GM18870 (cell line): ENCODE measurements at regions not wholly inside any gene's neighbourhood (a gene's known extent, or its start where the extent isn't known, plus 50 kb on each side); places are given as distances from the start of the nearest gene placed in this dataset.
A peak's percentile ranks its signal among the peaks of the same experiment; 100 is the strongest.

ENCODE experiments used
- ATAC-seq: cut with Tn5 transposase; IDR thresholded peaks from one replicate; pipeline ENCODE4 v1.9.1; 2021; ENCODE audit warnings: moderate library complexity; ENCODE audit not compliant: unreplicated experiment

GRCh38 chr7:112887976-112888375 lies 97.8 kb upstream of the TMEM168 start:
- no peak for ATAC-seq

GRCh38 chr7:112887337-112887736 lies 97.1 kb upstream of the TMEM168 start:
- ATAC-seq: no peak

- ATAC-seq: no peak
Measured at GRCh38 chr7:112886208-112886607, 96.0 kb upstream of the TMEM168 start.

DNA sequence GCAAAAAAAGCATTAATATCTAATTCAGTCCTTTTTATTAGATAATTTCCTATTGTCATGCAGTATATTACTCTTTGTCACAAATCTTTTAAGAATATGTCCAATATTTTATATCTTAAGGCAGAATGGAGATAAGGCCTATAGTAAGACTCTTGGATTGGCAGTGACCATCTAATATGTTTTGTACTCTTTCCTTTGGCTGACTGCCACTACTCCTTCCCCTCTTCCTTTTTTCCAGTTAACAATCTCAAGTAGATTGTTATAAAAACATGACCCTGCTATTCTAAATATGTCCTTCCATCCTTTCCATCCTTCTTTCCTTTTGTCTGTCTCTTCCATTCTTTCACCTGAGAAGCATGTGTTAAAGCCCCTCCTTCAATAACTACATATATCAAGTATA lies 92.8 kb upstream of the TMEM168 start:
- ATAC-seq: no peak

- no peak for ATAC-seq
Measured at GRCh38 chr7:112882511-112882910, 92.3 kb upstream of the TMEM168 start.

GRCh38 chr7:112882022-112882421 lies 91.8 kb upstream of the TMEM168 start:
- no peak for ATAC-seq

- no peak for ATAC-seq
Measured at GRCh38 chr7:112880818-112881418, 90.7 kb upstream of the TMEM168 start.

DNA sequence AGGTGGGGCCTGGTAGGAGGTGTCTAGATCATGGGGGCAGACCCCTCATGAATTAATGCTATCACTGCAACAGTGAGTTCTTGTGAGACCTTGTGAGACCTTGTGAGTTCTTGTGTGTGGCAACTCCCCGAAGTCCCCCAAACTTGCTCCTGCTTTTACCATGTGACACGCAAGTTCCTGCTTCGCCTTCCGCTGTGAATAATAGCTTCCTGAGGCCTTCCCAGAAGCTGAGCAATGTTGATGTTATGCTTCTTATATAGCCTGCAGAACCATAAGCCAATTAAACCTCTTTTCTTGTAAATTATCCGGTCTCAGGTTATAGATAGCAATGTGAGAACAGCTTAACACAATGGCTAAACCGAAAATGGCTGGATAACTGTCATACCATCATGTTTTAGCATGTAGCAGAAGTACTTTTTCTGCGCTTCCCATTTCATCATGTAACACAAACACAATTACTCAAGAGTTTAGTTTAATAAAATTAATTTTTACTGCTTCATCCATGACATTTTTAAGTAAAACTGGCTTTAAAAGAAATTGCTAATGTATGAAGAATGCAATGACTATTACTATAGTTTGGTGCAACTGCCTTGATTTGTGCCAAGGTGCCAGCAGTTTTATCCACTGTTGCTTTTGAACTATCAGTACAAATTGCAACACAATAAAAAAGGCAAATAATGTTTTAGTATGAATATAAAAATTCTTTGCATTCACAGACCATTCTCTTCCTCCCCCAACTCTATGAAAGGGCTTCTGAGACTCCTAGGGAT lies 87.7 kb upstream of the TMEM168 start:
- ATAC-seq: no peak

DNA sequence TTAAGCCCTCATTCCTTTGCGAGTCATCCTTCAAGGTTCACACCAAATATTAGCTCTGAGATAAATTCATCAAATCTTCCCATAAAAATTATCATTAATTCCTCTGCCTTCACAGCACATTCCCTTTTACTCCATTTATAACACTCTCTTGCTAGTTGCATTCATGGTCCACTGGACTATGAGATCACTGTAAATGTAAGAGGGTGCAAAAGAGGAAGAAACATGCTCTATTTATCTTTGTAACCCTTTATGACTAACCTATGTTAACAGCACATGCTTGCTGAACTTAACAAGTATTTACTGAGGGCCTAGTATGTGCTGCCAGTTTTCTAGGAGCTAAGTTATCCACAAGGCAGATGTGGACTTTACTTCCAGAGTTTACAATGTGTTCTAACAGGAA lies 86.7 kb upstream of the TMEM168 start:
- no peak for ATAC-seq

DNA sequence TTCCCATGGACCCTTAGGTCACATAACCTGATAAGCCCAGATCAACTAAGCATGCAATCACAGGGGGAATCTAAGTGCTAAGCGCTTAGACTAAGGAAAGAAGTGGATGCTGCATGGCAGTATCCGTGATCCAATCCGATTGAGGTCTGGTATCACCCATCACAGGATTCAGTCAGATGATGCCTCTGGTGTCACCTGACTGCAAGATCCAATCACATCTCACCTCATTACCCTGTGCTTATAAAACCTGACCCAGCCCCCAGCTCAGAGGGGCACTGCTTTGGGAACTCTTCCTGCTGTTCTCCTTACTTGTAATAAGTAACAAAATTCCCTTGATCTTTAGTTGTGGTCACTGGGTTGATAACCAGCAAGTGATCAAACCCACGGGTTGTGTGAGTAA lies 84.7 kb upstream of the TMEM168 start:
- ATAC-seq: no peak

GRCh38 chr7:112873831-112874553 lies 83.8 kb upstream of the TMEM168 start:
- ATAC-seq: peak; percentile 64

DNA sequence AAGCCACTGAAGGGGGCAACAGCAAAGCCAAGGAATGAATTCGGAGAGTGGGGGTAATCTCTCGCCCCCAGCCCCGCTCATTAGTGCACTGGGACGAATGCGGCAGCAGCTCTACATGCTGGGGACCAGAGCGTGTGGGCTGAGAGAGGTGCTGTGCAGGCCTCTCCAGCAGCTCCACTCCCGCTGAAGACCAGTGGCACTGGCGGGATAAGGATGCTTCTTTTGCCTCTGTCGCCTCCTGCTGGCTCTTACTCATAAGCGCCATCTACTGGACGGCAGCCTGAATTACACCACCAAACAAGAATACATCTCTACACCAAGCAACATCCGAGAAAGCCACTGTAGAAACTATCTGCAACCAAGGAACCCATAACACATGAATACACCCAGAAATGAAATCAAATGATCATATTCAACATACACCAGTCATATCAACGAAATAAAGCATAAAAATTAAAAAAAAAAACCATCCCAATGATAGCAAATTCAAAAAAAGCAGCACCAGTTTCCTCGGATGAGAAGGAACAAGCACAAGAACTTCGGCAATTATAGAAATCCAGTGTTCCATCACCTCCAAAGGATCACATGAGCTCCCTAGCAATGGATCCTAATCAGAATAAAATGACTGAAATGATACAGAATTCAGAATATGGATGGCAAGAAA lies 79.0 kb upstream of the TMEM168 start:
- no peak for ATAC-seq

DNA sequence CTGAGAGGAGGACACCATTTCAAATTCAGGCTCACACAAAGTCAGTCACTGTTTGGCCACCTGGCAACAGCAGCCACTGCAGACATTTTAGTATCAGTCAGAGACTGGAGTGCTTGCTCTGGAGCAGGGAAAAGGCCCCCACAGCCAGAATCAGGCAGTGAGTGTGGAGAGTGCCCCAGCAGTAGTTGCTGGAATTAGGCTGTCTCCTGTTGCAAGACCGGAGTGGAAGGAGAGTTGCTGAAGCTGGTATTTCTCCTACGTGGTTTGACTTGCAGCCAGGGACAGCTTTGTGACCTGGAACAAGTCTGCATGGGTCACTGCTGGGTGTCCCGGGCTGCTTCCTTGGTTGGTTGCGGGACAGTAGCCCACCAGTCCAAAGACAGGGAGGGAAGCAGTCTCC lies 78.4 kb upstream of the TMEM168 start:
- ATAC-seq: no peak

DNA sequence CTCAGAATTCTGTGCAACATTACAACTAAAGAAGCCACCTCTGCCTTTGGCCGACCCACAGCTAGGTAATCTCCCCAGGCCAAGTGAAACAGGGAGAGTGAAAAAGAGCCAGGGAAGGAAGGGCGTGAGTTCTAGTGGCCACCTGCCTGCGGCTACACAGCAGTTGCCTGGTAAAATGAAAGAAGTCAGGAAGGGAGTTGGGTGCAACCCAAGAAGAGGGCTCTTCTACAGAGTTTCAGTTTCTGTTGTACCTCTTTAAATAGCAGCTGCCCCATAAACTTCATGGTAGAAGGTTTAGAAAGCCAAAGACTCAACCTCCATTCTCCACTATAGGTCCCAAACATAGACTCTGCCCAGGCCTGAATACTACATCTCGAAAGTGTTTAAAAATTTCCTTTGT lies 76.2 kb upstream of the TMEM168 start:
- peak; percentile 99 for ATAC-seq

- ATAC-seq: no peak
Measured at GRCh38 chr7:112864380-112864779, 74.2 kb upstream of the TMEM168 start.

DNA sequence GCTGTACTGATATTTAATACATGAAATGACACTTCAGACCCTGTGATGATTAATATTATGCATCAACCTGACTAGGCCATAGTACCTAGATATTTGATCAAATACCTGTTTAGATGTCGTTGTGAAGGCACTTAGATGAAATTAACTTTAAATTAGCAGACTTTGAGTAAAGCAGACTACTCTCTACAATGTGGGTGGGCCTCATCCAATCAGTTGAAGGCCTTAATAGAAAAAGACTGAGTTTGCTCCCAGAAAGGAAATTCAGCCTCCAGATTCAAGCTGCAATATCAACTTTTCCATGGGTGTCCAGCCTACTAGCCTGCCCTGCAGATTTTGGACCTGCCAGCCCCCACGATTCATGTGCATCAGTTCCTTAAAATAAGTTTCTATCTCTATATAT lies 68.6 kb upstream of the TMEM168 start:
- no peak for ATAC-seq

DNA sequence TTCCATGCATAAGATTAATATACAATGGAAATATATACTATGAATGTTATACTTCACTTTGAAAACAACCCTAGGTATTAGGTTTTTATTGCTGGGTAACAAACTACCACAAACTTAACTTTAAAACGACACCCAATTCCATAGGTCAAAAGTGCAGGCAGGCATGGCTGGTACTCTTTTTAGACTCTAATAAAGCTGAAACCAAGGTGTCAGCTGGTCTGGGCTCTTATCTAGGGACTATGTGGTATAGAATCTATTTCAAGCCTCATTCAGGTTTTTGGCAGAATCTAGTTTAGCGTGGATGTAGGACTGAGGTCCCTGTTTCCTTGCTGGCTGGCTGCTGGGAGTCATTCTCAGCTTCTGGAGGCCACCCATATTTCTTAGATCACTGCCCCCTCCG lies 65.0 kb upstream of the TMEM168 start:
- no peak for ATAC-seq

- ATAC-seq: no peak
Measured at GRCh38 chr7:112854169-112854568, 64.0 kb upstream of the TMEM168 start.

- no peak for ATAC-seq
Measured at GRCh38 chr7:112853422-112853821, 63.2 kb upstream of the TMEM168 start.

DNA sequence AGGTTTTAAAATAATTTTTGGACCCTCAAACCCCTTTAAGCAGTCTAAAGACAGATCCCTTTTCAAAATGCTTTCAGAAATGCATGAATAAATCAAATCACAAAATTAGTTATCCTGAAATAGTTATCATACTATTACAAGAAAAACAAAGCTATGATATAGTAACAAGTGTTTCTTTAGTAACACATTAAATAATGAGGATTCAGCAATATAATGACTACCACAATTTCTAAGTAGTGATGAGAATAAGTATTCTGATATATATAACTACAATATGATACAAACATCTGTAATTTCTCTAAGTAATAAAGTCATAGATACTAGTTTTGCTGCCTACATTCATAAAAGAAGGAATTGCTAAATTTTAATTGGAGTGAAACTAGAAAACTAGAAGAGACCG lies 53.0 kb upstream of the TMEM168 start:
- ATAC-seq: no peak
